HG02870 (cell line): ENCODE measurements at regions not wholly inside any gene's neighbourhood (a gene's known extent, or its start where the extent isn't known, plus 50 kb on each side); places are given as distances from the start of the nearest gene placed in this dataset.
"Not testable (repeated sequence)": the region's sequence is repeated elsewhere in the genome, so short reads cannot be mapped to it uniquely, and the experiment has no call there.

Source experiments
- ATAC-seq: cut with Tn5 transposase; IDR thresholded peaks from one replicate; pipeline ENCODE4 v1.9.1; 2021; ENCODE audit warnings: mild to moderate bottlenecking, moderate library complexity; ENCODE audit not compliant: unreplicated experiment

DNA sequence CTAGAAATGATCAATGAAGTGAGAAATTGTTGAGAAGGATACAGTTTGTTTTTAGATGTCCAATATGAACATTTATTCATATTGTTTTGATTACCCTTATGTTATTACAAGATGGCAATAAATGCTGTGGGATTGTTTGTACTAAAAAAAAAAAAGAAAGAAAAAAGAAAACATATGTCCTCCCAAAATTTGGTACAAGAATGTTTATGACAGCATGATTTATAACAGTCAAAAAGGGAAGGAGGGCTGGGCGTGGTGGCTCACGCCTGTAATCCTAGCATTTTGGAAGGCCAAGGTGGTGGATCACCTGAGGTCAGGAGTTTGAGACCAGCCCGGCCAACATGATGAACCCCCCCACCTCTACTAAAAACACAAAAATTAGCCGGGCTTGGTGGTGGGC, 78.5 kb upstream of the ID2 start:
- not testable (repeated sequence) for ATAC-seq

DNA sequence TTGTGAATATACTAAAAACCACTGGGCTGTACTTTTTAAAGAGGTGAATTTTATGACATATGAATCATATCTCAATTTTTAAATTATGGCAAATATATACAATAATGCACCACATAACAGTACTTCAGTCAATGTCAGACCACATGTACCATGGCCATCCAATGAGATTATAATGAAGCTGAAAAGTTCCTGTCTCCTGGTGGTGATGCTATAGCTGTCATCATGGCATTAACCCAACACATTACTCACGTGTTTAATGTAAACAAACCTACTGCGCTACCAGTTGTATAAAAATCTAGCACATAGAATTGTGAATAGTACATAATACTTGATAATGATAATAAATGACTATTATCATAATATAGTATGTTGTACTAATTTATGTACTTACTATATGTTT, 77.6 kb upstream of the ID2 start:
- no peak for ATAC-seq

DNA sequence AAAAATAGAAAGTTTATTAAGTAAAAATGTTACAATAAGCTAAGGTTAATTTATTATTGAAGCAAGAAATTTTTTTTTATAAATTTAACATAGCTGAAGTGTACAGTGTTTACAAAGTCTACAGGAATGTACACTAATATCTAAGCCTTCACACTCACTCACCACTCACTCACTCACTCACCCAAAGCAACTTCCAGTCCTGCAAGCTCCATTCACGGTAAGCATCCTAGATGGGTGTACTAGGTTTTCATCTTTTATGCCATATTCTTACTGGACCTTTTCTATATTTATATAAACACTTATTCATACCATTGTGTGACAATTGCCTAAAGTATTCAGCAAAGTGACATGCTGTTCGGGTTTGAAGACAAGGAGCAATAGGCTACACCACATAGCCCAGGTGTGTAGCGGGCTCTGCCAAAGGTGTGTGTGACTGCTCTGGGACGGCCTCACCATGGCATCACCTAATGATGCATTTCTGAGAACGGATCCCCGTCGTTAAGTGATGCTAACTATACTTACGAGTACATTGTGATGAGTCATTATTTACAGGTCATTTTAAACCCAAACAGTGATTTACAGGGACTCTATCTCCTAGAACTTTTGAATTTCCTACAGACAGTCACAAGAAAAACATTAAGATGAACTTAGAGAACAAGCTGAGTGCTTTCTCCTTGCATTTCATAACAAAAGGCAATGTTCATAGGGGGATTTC, 76.3 kb upstream of the ID2 start:
- ATAC-seq: no peak

DNA sequence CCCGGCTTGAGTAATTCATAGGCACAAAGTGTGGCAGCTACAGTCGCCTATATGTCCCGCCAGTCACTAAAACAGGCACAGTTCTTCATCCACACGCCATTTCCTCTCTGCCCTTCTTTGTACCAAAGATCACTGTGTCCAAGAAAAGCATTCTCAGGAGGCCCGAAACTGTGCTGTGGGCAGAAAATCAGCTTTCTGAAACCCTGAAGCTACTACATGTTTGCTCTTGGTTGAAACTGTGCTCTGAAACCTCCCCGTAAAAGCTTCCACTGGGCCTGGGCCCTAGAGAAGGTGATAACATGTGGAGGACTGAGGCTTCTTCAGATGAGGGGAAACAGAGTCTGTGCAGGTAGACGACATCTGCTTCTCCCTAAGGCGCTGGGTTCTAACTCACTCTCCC, 75.6 kb upstream of the ID2 start:
- ATAC-seq: peak; percentile 91

DNA sequence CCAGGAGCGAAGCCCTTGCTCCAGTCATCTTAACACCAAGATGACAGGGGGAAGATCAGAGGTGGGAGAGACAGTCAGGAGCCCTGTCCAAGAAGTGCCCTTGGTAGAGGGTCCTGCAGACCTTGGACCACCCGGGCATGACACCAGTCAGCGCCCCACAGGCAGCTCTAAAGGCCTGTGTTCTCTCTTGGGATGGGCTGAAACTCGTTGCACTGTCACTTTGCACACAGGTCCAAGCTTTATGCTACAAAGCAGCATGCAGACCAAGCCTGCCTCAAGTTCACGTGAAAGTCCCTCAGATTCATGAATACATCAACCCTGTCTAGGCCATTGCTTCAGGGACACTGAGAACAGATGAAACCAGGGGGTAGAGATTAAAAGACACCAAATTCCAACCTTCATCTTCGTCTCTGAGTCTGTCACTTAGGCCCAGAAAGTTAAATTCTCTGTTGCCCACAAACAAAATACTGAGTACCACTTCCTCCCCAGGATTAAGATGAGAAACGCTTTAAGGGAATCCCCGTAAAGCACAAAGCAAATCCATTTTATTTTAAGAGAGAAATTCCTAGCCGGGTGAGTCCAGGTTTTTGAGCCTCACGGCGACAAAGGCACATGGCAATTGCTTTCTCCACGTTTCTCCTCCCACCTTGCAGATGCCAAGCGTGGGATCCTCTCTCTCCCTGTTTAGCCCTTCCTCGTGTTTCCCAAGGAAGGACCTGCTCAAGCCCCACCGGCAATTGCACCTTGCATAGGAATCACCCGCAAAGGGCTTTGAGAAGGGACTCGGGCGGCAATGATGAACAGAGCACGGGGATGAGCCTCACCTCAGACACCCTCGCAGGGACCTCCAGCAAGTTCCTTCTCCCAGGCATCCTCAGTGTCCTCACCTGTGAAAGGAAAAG, 75.0 kb upstream of the ID2 start:
- ATAC-seq: peak; percentile 19

DNA sequence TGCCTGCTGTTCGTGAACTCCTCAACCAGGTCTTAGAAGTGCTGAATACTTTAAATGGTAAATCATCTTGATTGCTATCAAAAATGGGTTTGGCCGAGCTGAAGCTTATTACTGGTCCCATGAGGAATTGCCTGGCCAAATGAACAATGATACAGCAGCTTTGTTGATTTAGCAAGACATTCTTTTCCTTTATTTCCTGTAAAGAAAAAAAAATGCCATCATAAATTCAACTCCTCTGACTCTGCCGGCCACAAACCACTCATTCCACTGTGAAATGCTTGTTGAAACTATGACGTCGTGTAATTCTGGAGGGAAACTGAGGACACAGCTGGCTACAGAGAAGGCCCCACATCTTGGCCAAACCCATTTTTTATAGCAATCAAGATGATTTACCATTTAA, 74.2 kb upstream of the ID2 start:
- no peak for ATAC-seq

DNA sequence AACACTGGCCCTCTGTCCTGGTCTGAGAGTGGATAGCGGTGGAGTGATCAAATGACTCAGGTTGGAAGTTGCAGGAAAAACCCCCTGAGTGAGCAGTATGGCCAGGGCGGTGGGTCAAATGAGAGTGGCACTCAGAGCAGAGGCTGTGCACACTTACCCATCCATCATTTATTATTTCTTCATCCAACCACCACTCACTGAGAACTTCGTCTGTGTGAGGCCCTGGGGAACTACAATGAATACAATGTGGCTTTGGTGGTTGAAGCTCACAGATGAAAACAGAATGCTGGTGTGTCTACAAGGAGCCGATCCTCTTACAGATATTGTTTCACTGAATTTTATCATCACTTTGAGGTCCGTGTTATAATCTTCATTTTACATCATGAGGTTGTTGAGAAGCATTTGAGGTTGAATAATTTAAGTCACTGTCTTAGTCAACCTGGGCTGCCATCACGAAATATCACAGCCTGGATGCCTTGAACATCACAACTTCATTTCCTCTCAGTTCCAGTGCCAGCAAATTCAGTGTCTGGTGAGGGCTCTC, 73.4 kb upstream of the ID2 start:
- no peak for ATAC-seq

DNA sequence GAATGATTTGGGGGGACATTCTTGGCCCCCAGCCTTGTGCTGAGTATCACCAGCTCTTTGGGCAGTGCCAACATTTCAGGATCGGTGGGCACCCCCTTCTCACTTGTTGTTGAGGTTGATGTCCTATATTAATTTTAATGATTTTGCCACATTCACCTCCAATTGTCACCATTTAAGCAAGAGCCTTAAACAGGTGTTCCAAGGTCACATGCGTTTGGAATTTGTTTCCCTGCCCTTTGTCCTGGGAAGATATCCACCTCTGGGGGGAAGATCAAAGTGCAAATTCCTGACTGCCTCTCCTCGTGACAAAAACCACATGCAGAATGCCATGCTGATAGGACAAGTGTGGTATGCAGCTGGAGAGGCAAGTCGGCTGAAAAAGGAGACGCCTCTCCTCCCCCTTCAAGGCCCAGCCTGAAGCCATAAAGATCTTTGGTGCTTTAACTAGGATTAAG, 72.5 kb upstream of the ID2 start:
- ATAC-seq: no peak

DNA sequence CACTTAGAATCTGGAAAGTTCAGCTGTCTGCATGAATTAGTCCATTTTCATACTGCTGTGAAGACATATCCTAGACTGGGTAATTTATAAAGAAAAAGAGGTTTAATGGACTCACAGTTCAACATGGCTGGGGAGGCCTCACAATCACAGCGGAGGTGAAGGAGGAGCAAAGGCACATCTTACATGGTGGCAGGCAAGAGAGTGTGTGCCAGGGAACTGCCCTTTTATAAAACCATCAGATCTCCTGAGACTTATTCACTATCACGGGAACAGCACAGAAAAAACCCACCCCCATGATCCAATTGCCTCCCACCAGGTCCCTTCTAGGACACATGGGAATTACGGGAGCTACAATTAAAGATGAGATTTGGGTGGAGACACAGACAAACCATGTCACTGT, 71.1 kb upstream of the ID2 start:
- ATAC-seq: not testable (repeated sequence)

DNA sequence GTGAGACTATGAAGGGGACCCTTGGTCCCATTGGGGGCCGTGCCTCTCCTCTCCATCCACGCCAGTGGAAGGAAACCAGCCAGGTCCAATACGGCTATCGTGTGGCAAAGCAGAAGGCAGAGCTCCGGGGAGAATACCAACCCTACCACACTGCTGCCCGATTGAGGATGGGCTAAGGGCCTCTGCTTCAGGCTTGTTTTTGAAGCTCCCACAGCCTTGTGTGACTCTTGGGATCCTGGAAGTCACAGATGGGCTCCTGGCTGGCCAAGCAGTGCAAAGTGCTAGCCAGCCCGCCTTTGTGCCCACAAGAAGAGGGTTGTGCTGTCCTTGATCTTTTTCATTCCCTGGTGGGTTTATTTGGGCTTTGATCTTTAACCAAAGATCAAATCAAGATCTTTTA, 70.6 kb upstream of the ID2 start:
- ATAC-seq: no peak

DNA sequence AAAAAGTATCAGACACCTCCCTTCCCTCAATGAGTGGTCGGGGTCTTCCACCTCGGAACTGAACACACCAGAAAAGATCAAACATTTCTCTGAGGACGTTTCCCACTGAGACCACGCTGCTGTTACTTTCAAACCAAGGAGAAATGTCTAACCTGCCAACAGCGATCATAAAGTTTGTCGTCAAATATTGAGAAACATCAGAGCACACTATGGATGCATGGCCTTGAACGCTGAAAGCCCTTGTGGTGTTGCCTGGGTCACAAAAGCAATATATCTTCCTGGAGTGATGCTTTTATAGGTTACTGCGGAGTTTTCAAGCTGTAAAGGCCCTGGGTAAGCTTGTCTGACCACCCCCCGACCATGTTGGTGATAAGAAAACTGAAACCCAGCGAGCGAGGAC, 70.2 kb upstream of the ID2 start:
- ATAC-seq: no peak

DNA sequence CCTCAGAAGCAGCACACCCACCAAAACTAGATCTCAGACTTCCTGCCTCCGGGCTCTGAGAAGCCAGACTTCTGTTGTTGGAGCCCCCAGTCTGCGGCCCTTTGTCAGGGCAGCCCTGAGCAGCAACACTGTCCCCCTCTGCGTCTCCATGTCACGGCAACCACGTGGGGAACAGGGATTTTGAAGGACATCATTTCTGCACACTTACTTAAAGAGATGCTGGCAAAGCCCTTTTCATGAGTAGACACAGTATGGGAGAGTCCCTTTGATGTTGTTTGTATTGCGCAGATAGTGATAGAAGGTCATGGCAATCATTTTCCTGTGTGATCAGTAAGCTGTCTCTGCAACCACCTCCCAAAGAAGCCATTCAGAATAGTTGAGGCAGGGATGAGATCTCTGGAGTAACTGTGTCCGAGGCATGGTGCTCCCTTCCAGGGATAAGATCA, 69.1 kb upstream of the ID2 start:
- no peak for ATAC-seq

DNA sequence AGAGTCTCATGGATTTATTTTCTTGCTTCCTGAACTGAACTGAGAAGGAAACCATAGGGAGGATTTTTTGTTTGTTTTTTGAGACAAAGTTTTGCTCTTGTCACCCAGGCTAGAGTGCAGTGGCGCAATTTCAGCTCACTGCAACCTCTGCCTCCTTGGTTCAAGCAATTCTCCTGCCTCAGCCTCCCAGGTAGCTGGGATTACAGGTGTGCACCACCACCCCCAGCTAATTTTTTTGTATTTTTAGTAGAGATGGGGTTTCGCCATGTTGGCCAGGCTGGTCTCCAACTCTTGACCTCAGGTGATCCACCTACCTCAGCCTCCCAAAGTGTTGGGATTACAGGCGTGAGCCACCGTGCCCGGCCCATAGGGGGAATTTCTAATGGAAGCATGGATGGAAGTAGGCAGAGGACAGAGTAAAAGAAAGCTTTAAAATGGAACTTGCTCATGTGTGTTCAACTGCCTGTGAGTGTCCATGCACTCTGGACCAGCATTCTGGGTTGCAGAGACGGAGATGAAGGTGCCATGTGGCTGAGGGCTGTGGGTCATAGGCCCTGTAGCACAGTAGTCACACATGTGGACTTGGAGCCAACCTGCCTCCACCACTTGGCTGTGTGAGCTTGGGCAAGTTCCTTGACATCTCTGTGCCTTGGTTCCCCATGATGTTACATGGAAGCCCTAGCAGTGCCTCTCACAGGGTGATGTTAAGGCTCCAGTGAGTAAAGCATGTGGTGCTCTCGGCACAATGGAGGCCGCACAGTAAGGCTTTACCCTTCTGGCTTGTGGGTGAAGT, 68.5 kb upstream of the ID2 start:
- ATAC-seq: not testable (repeated sequence)

DNA sequence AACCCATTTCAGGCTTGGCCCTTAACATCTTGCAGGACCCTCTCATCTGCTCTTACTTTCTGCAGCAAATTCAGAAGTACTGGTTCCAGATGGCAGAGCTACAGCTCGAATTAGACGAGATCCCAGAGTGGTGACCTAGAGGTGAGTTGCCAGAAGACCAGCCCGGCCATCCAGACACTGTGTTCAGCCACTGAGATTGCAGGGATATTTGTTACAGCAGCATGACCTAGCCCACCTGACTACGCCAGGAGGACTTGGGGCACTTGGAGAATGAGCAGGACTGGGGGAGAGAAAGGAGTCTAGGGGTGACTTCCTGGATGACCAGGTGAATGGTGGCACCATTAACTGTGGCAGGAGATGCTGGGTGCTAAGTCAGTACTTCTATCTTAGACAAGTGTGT, 67.2 kb upstream of the ID2 start:
- no peak for ATAC-seq

DNA sequence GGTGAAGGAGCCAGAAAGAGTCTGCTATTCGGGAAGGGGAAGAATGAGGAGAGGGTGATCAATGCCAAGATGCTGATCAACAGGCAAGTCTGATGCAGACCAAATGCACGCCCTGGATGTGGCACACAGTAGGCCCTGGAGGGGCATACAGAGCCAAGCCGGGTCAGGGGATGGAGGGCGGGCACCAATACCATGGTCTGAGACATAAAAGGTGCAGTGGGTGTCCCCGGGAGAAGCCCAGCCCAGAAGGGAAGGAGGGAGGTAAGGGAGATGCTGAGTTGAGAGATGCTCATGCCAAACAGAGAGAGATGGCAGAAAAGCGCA, 66.6 kb upstream of the ID2 start:
- ATAC-seq: no peak

DNA sequence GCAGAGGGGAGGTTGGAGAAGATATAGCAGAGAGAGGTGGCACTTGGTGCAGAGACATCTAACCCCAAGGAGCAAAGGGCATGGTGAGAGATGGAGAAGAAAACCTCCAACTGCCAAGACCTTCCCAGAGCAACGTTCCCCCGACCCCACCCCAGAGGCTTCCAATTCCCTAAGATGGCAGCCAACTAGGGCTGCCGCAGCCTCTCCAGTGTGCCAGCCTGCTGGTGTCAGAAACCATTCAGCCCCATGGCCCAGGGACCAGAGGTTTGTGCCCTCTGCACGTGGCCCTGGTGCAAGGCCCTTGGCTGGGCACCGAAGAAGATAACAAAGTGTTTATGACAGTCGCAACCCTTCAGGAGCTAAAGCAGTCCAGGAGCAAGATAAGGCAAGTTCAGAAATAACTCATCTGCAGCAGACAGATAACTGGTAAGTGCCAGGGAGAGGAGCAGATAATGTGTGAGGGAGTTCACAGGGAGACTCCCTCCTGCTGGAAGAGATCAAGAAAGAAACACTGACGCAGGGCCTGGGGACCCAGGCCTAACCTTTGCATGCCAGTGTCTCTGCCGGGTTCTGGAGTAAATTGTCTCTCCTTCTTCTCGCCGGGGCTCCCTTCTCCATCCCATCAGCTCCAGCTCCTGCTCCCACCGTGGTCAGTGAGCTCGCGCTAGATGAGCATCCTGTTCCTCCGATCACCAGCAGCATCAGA, 66.1 kb upstream of the ID2 start:
- ATAC-seq: no peak

DNA sequence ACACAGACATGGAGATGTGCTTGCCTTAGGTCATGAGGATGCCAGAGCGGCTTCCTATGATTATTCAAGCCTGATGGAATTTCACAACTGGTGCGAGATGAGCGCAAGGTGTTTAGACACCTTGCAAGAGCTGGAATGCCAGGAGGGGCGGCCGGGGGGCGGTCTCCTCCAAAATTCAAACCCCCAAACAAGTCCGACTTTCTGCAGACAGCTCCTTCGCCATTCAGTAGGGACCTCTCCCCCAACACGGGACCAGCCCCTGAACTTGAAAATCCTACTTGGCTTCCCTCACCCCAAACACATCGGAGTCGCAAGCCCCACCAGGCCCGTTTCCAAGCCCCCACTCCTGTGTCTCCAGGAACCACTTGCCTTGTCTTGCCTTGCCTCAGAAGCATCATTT, 64.8 kb upstream of the ID2 start:
- ATAC-seq: no peak

DNA sequence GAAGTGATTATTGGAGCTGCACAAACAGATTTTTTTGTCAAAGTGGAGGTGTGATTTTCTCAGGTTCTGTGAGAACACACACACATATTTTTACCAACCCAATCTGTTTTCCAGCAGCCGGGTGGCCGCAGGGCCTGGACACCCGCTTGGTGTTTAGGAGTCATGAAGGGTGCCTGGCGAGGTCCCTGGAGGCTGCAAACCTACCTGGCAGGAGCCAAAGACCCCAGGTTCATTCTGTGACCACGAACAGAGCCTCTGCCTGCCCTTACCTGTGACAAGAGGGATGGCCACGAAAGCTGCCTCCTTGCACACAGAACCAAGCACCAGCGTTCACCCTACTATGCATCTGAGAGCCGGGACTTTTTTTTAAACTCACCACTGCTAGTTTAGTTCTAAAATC, 64.3 kb upstream of the ID2 start:
- ATAC-seq: no peak

DNA sequence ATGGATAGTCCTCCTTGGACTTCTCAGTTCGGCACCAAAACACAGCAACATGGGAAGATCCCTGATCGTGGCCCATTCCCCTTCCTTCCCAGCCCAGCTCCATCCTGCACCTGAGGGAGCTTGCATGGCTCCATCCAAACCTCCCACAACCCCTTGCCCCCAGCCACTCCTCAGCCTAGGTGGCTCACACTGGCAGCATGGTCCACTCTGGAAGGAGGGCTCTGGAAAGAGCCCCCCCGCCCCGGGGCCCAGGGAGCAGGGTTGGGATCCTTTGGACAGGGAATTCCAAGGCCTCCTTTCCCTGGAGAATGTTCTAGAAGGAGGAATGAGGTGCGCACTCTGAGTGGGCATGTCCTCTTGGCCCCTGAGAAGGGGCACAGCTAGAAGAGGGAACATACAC, 62.8 kb upstream of the ID2 start:
- ATAC-seq: no peak

DNA sequence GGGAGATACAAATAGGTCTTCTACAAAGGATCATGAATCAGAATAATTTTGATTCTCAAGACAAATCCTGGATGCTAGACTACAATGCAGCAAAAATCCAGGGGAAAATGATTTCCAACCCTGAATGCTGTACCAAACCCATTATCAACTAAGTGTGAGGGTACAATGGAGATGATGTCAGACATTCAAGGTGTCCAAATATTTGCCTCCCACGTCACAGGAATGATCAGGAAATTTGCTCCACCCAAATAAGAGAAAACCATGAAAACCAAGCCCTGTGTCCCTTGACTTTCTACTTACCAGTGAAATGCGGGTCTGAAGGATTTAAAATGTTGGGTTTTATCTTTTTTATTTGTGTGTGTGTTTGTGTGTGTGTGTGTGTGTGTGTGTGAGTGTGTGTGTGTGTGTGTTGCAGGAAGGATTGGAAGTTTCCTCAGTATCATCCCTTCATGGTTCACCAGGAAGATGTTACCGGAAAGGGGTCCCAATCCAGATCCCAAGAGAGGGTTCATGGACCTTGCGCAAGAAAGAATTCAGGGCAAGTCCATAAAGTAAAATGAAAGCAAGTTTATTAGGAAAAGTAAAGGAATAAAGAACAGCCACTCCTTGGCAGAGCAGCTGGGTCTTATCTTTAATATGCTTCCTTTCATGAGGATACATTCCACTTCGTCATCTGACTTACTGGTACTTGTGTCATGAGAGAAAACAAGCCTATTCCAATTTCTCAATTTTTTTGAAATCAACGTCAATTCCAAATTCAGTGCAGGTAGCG, 61.1 kb upstream of the ID2 start:
- ATAC-seq: no peak
